GM12878 (cell line): ENCODE measurements at regions not wholly inside any gene's neighbourhood (a gene's known extent, or its start where the extent isn't known, plus 50 kb on each side); places are given as distances from the start of the nearest gene placed in this dataset.

Experiments used
- ATAC-seq: fragments of 200-7000 bp; cut with Tn5 transposase; 3 replicates; pipeline ENCODE4 v1.9.1; 2020; ENCODE audit warnings: mild to moderate bottlenecking, moderate library complexity
- BruUV-seq: library from RNA; stranded (reverse); fragments of 400-500 nt; replicated peaks from 2 replicates; lab custom pipeline; 2021; lab: Mats Ljungman, UMichigan
- CTCF ChIA-PET: fragments of 300-600 bp; sonication (Branson Sonifier 250); formaldehyde crosslinking; extraction: SDS; loops from one replicate; lab custom pipeline; 2021; ENCODE audit warnings: inconsistent platforms; lab: Yijun Ruan, JAX
- POLR2A ChIA-PET: fragments of 350-600 bp; formaldehyde crosslinking; extraction: SDS; loops from one replicate; lab custom pipeline; 2021; ENCODE audit warnings: inconsistent platforms; lab: Charles Lee
- RAD21 ChIA-PET: fragments of 300-600 bp; sonication (Branson Sonifier 250); formaldehyde crosslinking; loops from one replicate; lab custom pipeline; 2023; ENCODE audit warnings: antibody characterized with exemption; ENCODE audit not compliant: unreplicated experiment; lab: Charles Lee
- SMC1A ChIA-PET: fragments of 300-600 bp; sonication (Branson Sonifier 250); formaldehyde crosslinking; loops from one replicate; lab custom pipeline; 2023; ENCODE audit not compliant: unreplicated experiment, uncharacterized antibody; lab: Charles Lee
- DNase-seq: peaks from one replicate; pipeline ENCODE4 v3.0.0-alpha.2; 2011; ENCODE audit warnings: low read depth, low spot score
- FAIRE-seq: peaks from 3 replicates; lab custom pipeline; 2011; peaks lifted over from hg19 to GRCh38; lab: Jason Lieb, UNC
- H2AFZ ChIP-seq: 2 replicates; pipeline ENCODE4 v1.6.0; 2011; ENCODE audit warnings: low read depth, low read length, control low read depth; ENCODE audit not compliant: control insufficient read depth
- H3K27ac ChIP-seq: 2 replicates; pipeline ENCODE4 v1.5.1; 2011; ENCODE audit warnings: control low read depth; ENCODE audit not compliant: control insufficient read depth, insufficient read depth
- H3K27me3 ChIP-seq, 2 experiments: replicated peaks in 1 of 2; 2 replicates each; pipeline versions ENCODE4 v1.6.0 to v1.6.1; 2011; ENCODE audit warnings: low read length in 1 of 2; ENCODE audit not compliant: control insufficient read depth in 2 of 2, insufficient read depth in 2 of 2
- H3K36me3 ChIP-seq, 2 experiments: 2 replicates each; pipeline ENCODE4 v1.5.1; 2011; ENCODE audit warnings: low read length in 1 of 2; ENCODE audit not compliant: control insufficient read depth in 2 of 2, insufficient read depth in 2 of 2
- H3K4me1 ChIP-seq: 2 replicates; pipeline ENCODE4 v1.6.1; 2011; ENCODE audit warnings: mild to moderate bottlenecking, low read length, moderate library complexity, mixed read lengths; ENCODE audit not compliant: control insufficient read depth, insufficient read depth
- H3K4me2 ChIP-seq: 2 replicates; pipeline ENCODE4 v1.6.0; 2011; ENCODE audit warnings: control low read depth; ENCODE audit not compliant: control insufficient read depth, insufficient read depth
- H3K4me3 ChIP-seq: fragments of 200-600 bp; sonication (generic); 2 replicates; pipeline ENCODE4 v1.5.1; 2016
- H3K79me2 ChIP-seq: 2 replicates; pipeline ENCODE4 v1.6.0; 2011; ENCODE audit warnings: low read length; ENCODE audit not compliant: control insufficient read depth, insufficient read depth
- H3K9ac ChIP-seq: 2 replicates; pipeline ENCODE4 v1.8.0; 2011; ENCODE audit warnings: low read length, control low read depth, mixed read lengths; ENCODE audit not compliant: control insufficient read depth, insufficient read depth
- H3K9me3 ChIP-seq: replicated peaks from 3 replicates; pipeline ENCODE4 v1.5.1; 2011; ENCODE audit warnings: mild to moderate bottlenecking, low read length; ENCODE audit not compliant: control insufficient read depth, insufficient read depth
- H4K20me1 ChIP-seq: 2 replicates; pipeline ENCODE4 v1.6.0; 2011; ENCODE audit not compliant: control insufficient read depth, insufficient read depth
- CEBPZ ChIP-seq: fragments of 150-350 bp; IDR thresholded peaks from 2 replicates; pipeline ENCODE4 v1.6.1; 2016; ENCODE audit warnings: low read depth, low read length
- CREM ChIP-seq: IDR thresholded peaks from 2 replicates; pipeline ENCODE4 v1.6.1; 2014; ENCODE audit warnings: antibody characterized with exemption, low read depth
- E2F8 ChIP-seq: fragments of 450-650 bp; IDR thresholded peaks from 2 replicates; pipeline ENCODE4 v1.6.1; 2018; ENCODE audit warnings: mild to moderate bottlenecking, low read depth, moderate library complexity; ENCODE audit not compliant: partially characterized antibody
- KLF5 ChIP-seq: fragments of 450-650 bp; IDR thresholded peaks from 2 replicates; pipeline ENCODE4 v1.6.1; 2014; ENCODE audit warnings: mild to moderate bottlenecking; ENCODE audit not compliant: partially characterized antibody
- RAD51 ChIP-seq: fragments of 450-650 bp; IDR thresholded peaks from 2 replicates; pipeline ENCODE4 v1.6.1; 2016; ENCODE audit warnings: moderate library complexity, mild to moderate bottlenecking, inconsistent platforms
- SREBF2 ChIP-seq: IDR thresholded peaks from 2 replicates; pipeline ENCODE4 v1.6.1; 2012; ENCODE audit warnings: mild to moderate bottlenecking, low read length
- TCF7 ChIP-seq: IDR thresholded peaks from 2 replicates; pipeline ENCODE4 v1.6.1; 2014; ENCODE audit warnings: antibody characterized with exemption, borderline replicate concordance
- WGBS: methylation state at CpG from one replicate; pipeline ENCODE4 v1.1.6; 2016; ENCODE audit warnings: low lambda C conversion rate; ENCODE audit not compliant: insufficient replicate concordance, insufficient coverage; ENCODE audit errors: missing lambda C conversion rate; 5-methylcytosine and 5-hydroxymethylcytosine counted together
- in situ Hi-C: fragments of 300-500 bp; cut with MboI; formaldehyde crosslinking; loops from 9 replicates; pipeline ENCODE4 v1.14.3; 2018; ENCODE audit warnings: mixed read lengths
- intact Hi-C: fragments of 100-400 bp; cut with micrococcal nuclease; formaldehyde crosslinking; loops from one replicate; pipeline ENCODE4 v1.14.2; 2022; ENCODE audit not compliant: unreplicated experiment

GRCh38 chr10:71052708-71053107 is 159.7 kb upstream of the UNC5B start:
- no peak overlapping the region for H3K4me3 ChIP-seq
- intact Hi-C loops: no loop called here
- TF ChIP-seq E2F8: no peak
- no peak for TF ChIP-seq TCF7
- TF ChIP-seq RAD51: no peak
- TF ChIP-seq SREBF2: no peak
- no peak for TF ChIP-seq CREM
- TF ChIP-seq KLF5: no peak
- TF ChIP-seq CEBPZ: no peak
- RAD21 ChIA-PET: interaction anchor here (0.6 kb wide), 1 partner anchor 846 kb away, joined by 3 read pairs; no protein-coding TSS in a partner anchor
- no TSS peak for BruUV-seq
- no peak overlapping the region for H2AFZ ChIP-seq
- no peak overlapping the region for H3K4me2 ChIP-seq
- peaks cover 0 to 3% of the 10 kb centered on the region in 2 experiments; a peak in 2 of 4 replicates for H3K27me3 ChIP-seq
- CTCF ChIA-PET: no interaction called here
- H3K9me3 ChIP-seq: no peaks in the 10 kb centered on the region
- H3K27ac ChIP-seq: no peak overlapping the region
- POLR2A ChIA-PET: no interaction called here
- no peaks in the 10 kb centered on the region for H3K4me1 ChIP-seq
- FAIRE-seq (no peak), ATAC-seq (no peak), DNase-seq (no peak)
- no peak overlapping the region for H3K9ac ChIP-seq
- no peaks in the 10 kb centered on the region for H3K36me3 ChIP-seq
- H4K20me1 ChIP-seq: peaks cover 3% of the 10 kb centered on the region; the same call in 1 of the 2 replicates
- no peaks in the 10 kb centered on the region for H3K79me2 ChIP-seq
- in situ Hi-C loops: no loop called here
- 10% methylated on average over 4 of the region's 4 CpGs for WGBS
- SMC1A ChIA-PET: interaction anchor here (1.1 kb wide), 1 partner anchor 12 kb away, joined by 3 read pairs; no protein-coding TSS in a partner anchor
